ENCODE measurements at regions not wholly inside any gene's neighbourhood (a gene's known extent, or its start where the extent isn't known, plus 50 kb on each side); places are given as distances from the start of the nearest gene placed in this dataset.

GRCh38 chr10:120997313-120997712 lies 146.2 kb downstream of the WDR11 start:
- POLR2A ChIA-PET: no interaction called here
- no peak for TF ChIP-seq CTCF (IDR thresholded peaks at IDR 0.05; ENCODE audit: low read depth, low read length)
- CTCF ChIA-PET: no interaction called here

GRCh38 chr10:120997756-120998155 lies 146.6 kb downstream of the WDR11 start:
- TF ChIP-seq CTCF (IDR thresholded peaks at IDR 0.05; ENCODE audit: low read depth, low read length): no peak
- Histone ChIP-seq H3K27ac (ENCODE audit: low read depth, low read length) (no peak overlapping the region), H3K9me3 (ENCODE audit: control insufficient read depth, insufficient read depth, low read length) (peaks cover 47% of the 10 kb centered on the region), H3K4me3 (ENCODE audit: low read depth, low read length) (no peak overlapping the region), H3K27me3 (ENCODE audit: control insufficient read depth, insufficient read depth, low read length) (no peaks in the 10 kb centered on the region)
- DNase-seq (ENCODE audit: low read depth, low spot score): no peak
- ChIA-PET CTCF (no interaction called here), POLR2A (no interaction called here)

More at GRCh38 chr10:120997313-120997712, 146.2 kb downstream of the WDR11 start:
- Histone ChIP-seq H3K9me3 (ENCODE audit: control insufficient read depth, insufficient read depth, low read length) (peaks cover 47% of the 10 kb centered on the region), H3K4me3 (ENCODE audit: low read depth, low read length) (no peak overlapping the region), H3K27ac (ENCODE audit: low read depth, low read length) (no peak overlapping the region), H3K27me3 (ENCODE audit: control insufficient read depth, insufficient read depth, low read length) (no peaks in the 10 kb centered on the region)
- no peak for DNase-seq (ENCODE audit: low read depth, low spot score)

GRCh38 chr10:120998251-120998650 lies 147.1 kb downstream of the WDR11 start:
- H3K27ac ChIP-seq (ENCODE audit: low read depth, low read length): no peak overlapping the region
- TF ChIP-seq CTCF (IDR thresholded peaks at IDR 0.05; ENCODE audit: low read depth, low read length): no peak
- POLR2A ChIA-PET: no interaction called here

GRCh38 chr10:120998782-120999285 lies 147.7 kb downstream of the WDR11 start:
- H3K4me3 ChIP-seq (ENCODE audit: low read depth, low read length): no peak overlapping the region
- no peak for DNase-seq (ENCODE audit: low read depth, low spot score)
- CTCF ChIA-PET: no interaction called here
- peaks cover 53% of the 10 kb centered on the region for H3K9me3 ChIP-seq (ENCODE audit: control insufficient read depth, insufficient read depth, low read length)
- TF ChIP-seq CTCF (IDR thresholded peaks at IDR 0.05; ENCODE audit: low read depth, low read length): no peak
- no peak overlapping the region for H3K27ac ChIP-seq (ENCODE audit: low read depth, low read length)
- no peaks in the 10 kb centered on the region for H3K27me3 ChIP-seq (ENCODE audit: control insufficient read depth, insufficient read depth, low read length)
- POLR2A ChIA-PET: no interaction called here

More at GRCh38 chr10:120998251-120998650, 147.1 kb downstream of the WDR11 start:
- CTCF ChIA-PET: no interaction called here
- no peak overlapping the region for H3K4me3 ChIP-seq (ENCODE audit: low read depth, low read length)
- peaks cover 50% of the 10 kb centered on the region for H3K9me3 ChIP-seq (ENCODE audit: control insufficient read depth, insufficient read depth, low read length)
- H3K27me3 ChIP-seq (ENCODE audit: control insufficient read depth, insufficient read depth, low read length): no peaks in the 10 kb centered on the region
- no peak for DNase-seq (ENCODE audit: low read depth, low spot score)

- no peak for DNase-seq (ENCODE audit: low read depth, low spot score)
- ChIA-PET CTCF (no interaction called here), POLR2A (no interaction called here)
- Histone ChIP-seq H3K4me3 (ENCODE audit: low read depth, low read length) (no peak overlapping the region), H3K27ac (ENCODE audit: low read depth, low read length) (no peak overlapping the region), H3K27me3 (ENCODE audit: control insufficient read depth, insufficient read depth, low read length) (no peaks in the 10 kb centered on the region), H3K9me3 (ENCODE audit: control insufficient read depth, insufficient read depth, low read length) (peaks cover 53% of the 10 kb centered on the region)
- TF ChIP-seq CTCF (IDR thresholded peaks at IDR 0.05; ENCODE audit: low read depth, low read length): no peak
Observed at GRCh38 chr10:120999868-121000267, 148.7 kb downstream of the WDR11 start.
